ENCODE measurements at regions not wholly inside any gene's neighbourhood (a gene's known extent, or its start where the extent isn't known, plus 50 kb on each side); places are given as distances from the start of the nearest gene placed in this dataset.

GRCh38 chr3:160060409-160061027 is 71.9 kb downstream of the IL12A start:
- Histone ChIP-seq H3K36me3 (ENCODE audit: control insufficient read depth in 3 of 3, insufficient read depth in 2 of 3, low read depth in 1 of 3, low read length in 3 of 3) (no peaks in the 10 kb centered on the region), H3K4me3 (ENCODE audit: low read depth in 1 of 3, low read length in 3 of 3) (no peak overlapping the region), H3K9me3 (ENCODE audit: control insufficient read depth in 2 of 2, insufficient read depth in 1 of 2, low read depth in 1 of 2, low read length in 1 of 2) (no peaks in the 10 kb centered on the region), H3K4me1 (ENCODE audit: control insufficient read depth in 3 of 3, insufficient read depth in 2 of 3, low read depth in 1 of 3, low read length in 2 of 3) (no peaks in the 10 kb centered on the region), H3K27me3 (ENCODE audit: control insufficient read depth in 3 of 3, insufficient read depth in 3 of 3, low read length in 3 of 3) (peaks cover 0 to 3% (median 0%) of the 10 kb centered on the region in 3 donors), H3K27ac (ENCODE audit: low read depth in 1 of 3, low read length in 2 of 3) (no peak overlapping the region)
- 93 to 96% (median 94%) methylated on average over 25 to 32 of the region's 32 CpGs for WGBS, 3 donors
- FAIRE-seq (no peak), DNase-seq (no peak)

- H3K4me1 ChIP-seq (ENCODE audit: control insufficient read depth in 3 of 3, insufficient read depth in 2 of 3, low read depth in 1 of 3, low read length in 2 of 3) = no peaks in the 10 kb centered on the region
Observed at GRCh38 chr3:160061525-160061924, 72.9 kb downstream of the IL12A start.

GRCh38 chr3:160065282-160065681 is 76.6 kb downstream of the IL12A start:
- FAIRE-seq = no peak

More at GRCh38 chr3:160061525-160061924, 72.9 kb downstream of the IL12A start:
- H3K9me3 ChIP-seq (ENCODE audit: control insufficient read depth in 2 of 2, insufficient read depth in 1 of 2, low read depth in 1 of 2, low read length in 1 of 2) = no peaks in the 10 kb centered on the region
- H3K36me3 ChIP-seq (ENCODE audit: control insufficient read depth in 3 of 3, insufficient read depth in 2 of 3, low read depth in 1 of 3, low read length in 3 of 3) = no peaks in the 10 kb centered on the region
- no peak overlapping the region for H3K27ac ChIP-seq (ENCODE audit: low read depth in 1 of 3, low read length in 2 of 3)
- H3K4me3 ChIP-seq (ENCODE audit: low read depth in 1 of 3, low read length in 3 of 3) = no peak overlapping the region
- no peak for DNase-seq
- WGBS, 3 donors = 69 to 83% (median 76%) methylated on average over 12 of the region's 12 CpGs
- no peak for FAIRE-seq
- peaks cover 0 to 3% (median 0%) of the 10 kb centered on the region in 3 donors for H3K27me3 ChIP-seq (ENCODE audit: control insufficient read depth in 3 of 3, insufficient read depth in 3 of 3, low read length in 3 of 3)

GRCh38 chr3:160065786-160066185 is 77.2 kb downstream of the IL12A start:
- DNase-seq (no peak), FAIRE-seq (no peak)
- H3K9me3 ChIP-seq (ENCODE audit: control insufficient read depth in 2 of 2, insufficient read depth in 1 of 2, low read depth in 1 of 2, low read length in 1 of 2) = no peaks in the 10 kb centered on the region
- 91 to 95% (median 94%) methylated on average over 3 of the region's 4 CpGs for WGBS, 3 donors
- no peaks in the 10 kb centered on the region for H3K36me3 ChIP-seq (ENCODE audit: control insufficient read depth in 3 of 3, insufficient read depth in 2 of 3, low read depth in 1 of 3, low read length in 3 of 3)
- H3K4me3 ChIP-seq (ENCODE audit: low read depth in 1 of 3, low read length in 3 of 3) = no peak overlapping the region
- H3K27ac ChIP-seq (ENCODE audit: low read depth in 1 of 3, low read length in 2 of 3) = no peak overlapping the region
- no peaks in the 10 kb centered on the region for H3K27me3 ChIP-seq (ENCODE audit: control insufficient read depth in 3 of 3, insufficient read depth in 3 of 3, low read length in 3 of 3)
- no peaks in the 10 kb centered on the region for H3K4me1 ChIP-seq (ENCODE audit: control insufficient read depth in 3 of 3, insufficient read depth in 2 of 3, low read depth in 1 of 3, low read length in 2 of 3)

More at GRCh38 chr3:160065282-160065681, 76.6 kb downstream of the IL12A start:
- WGBS, 3 donors = 70 to 85% (median 73%) methylated on average over 4 of the region's 4 CpGs
- H3K36me3 ChIP-seq (ENCODE audit: control insufficient read depth in 3 of 3, insufficient read depth in 2 of 3, low read depth in 1 of 3, low read length in 3 of 3) = no peaks in the 10 kb centered on the region
- no peaks in the 10 kb centered on the region for H3K27me3 ChIP-seq (ENCODE audit: control insufficient read depth in 3 of 3, insufficient read depth in 3 of 3, low read length in 3 of 3)
- no peak overlapping the region for H3K4me3 ChIP-seq (ENCODE audit: low read depth in 1 of 3, low read length in 3 of 3)
- no peak overlapping the region for H3K27ac ChIP-seq (ENCODE audit: low read depth in 1 of 3, low read length in 2 of 3)
- no peaks in the 10 kb centered on the region for H3K9me3 ChIP-seq (ENCODE audit: control insufficient read depth in 2 of 2, insufficient read depth in 1 of 2, low read depth in 1 of 2, low read length in 1 of 2)
- no peaks in the 10 kb centered on the region for H3K4me1 ChIP-seq (ENCODE audit: control insufficient read depth in 3 of 3, insufficient read depth in 2 of 3, low read depth in 1 of 3, low read length in 2 of 3)
- no peak for DNase-seq

- Histone ChIP-seq H3K36me3 (ENCODE audit: control insufficient read depth in 3 of 3, insufficient read depth in 2 of 3, low read depth in 1 of 3, low read length in 3 of 3) (no peaks in the 10 kb centered on the region), H3K9me3 (ENCODE audit: control insufficient read depth in 2 of 2, insufficient read depth in 1 of 2, low read depth in 1 of 2, low read length in 1 of 2) (no peaks in the 10 kb centered on the region), H3K27me3 (ENCODE audit: control insufficient read depth in 3 of 3, insufficient read depth in 3 of 3, low read length in 3 of 3) (no peaks in the 10 kb centered on the region), H3K27ac (ENCODE audit: low read depth in 1 of 3, low read length in 2 of 3) (no peak overlapping the region), H3K4me1 (ENCODE audit: control insufficient read depth in 3 of 3, insufficient read depth in 2 of 3, low read depth in 1 of 3, low read length in 2 of 3) (no peaks in the 10 kb centered on the region), H3K4me3 (ENCODE audit: low read depth in 1 of 3, low read length in 3 of 3) (no peak overlapping the region)
- FAIRE-seq (no peak), DNase-seq (no peak)
- 36 to 52% (median 41%) methylated on average over 3 of the region's 3 CpGs for WGBS, 3 donors
Observed at GRCh38 chr3:160069986-160070385, 81.4 kb downstream of the IL12A start.

GRCh38 chr3:160076519-160076918 is 87.9 kb downstream of the IL12A start:
- Histone ChIP-seq H3K9me3 (ENCODE audit: control insufficient read depth in 2 of 2, insufficient read depth in 1 of 2, low read depth in 1 of 2, low read length in 1 of 2) (peaks cover 0 to 9% of the 10 kb centered on the region in 2 donors), H3K4me1 (ENCODE audit: control insufficient read depth in 3 of 3, insufficient read depth in 2 of 3, low read depth in 1 of 3, low read length in 2 of 3) (no peaks in the 10 kb centered on the region), H3K27ac (ENCODE audit: low read depth in 1 of 3, low read length in 2 of 3) (no peak overlapping the region), H3K27me3 (ENCODE audit: control insufficient read depth in 3 of 3, insufficient read depth in 3 of 3, low read length in 3 of 3) (no peaks in the 10 kb centered on the region), H3K36me3 (ENCODE audit: control insufficient read depth in 3 of 3, insufficient read depth in 2 of 3, low read depth in 1 of 3, low read length in 3 of 3) (no peaks in the 10 kb centered on the region), H3K4me3 (ENCODE audit: low read depth in 1 of 3, low read length in 3 of 3) (no peak overlapping the region)
- WGBS, 3 donors = 78 to 88% (median 87%) methylated on average over 3 of the region's 3 CpGs
- no peak for DNase-seq
- no peak for FAIRE-seq

- H3K36me3 ChIP-seq (ENCODE audit: control insufficient read depth in 3 of 3, insufficient read depth in 2 of 3, low read depth in 1 of 3, low read length in 3 of 3) = no peaks in the 10 kb centered on the region
- H3K9me3 ChIP-seq (ENCODE audit: control insufficient read depth in 2 of 2, insufficient read depth in 1 of 2, low read depth in 1 of 2, low read length in 1 of 2) = peaks cover 0 to 11% of the 10 kb centered on the region in 2 donors
- H3K27ac ChIP-seq (ENCODE audit: low read depth in 1 of 3, low read length in 2 of 3) = no peak overlapping the region
- H3K27me3 ChIP-seq (ENCODE audit: control insufficient read depth in 3 of 3, insufficient read depth in 3 of 3, low read length in 3 of 3) = no peaks in the 10 kb centered on the region
- DNase-seq (peak in 1 of 2 donors; percentile 5), FAIRE-seq (no peak)
- WGBS, 3 donors = 25 to 75% (median 25%) methylated on average over 3 of the region's 3 CpGs
- no peak overlapping the region for H3K4me3 ChIP-seq (ENCODE audit: low read depth in 1 of 3, low read length in 3 of 3)
- H3K4me1 ChIP-seq (ENCODE audit: control insufficient read depth in 3 of 3, insufficient read depth in 2 of 3, low read depth in 1 of 3, low read length in 2 of 3) = no peaks in the 10 kb centered on the region
Observed at GRCh38 chr3:160078533-160078932, 89.9 kb downstream of the IL12A start.

- no peak overlapping the region for H3K4me3 ChIP-seq (ENCODE audit: low read depth in 1 of 3, low read length in 3 of 3)
- no peaks in the 10 kb centered on the region for H3K4me1 ChIP-seq (ENCODE audit: control insufficient read depth in 3 of 3, insufficient read depth in 2 of 3, low read depth in 1 of 3, low read length in 2 of 3)
- no peak for FAIRE-seq
- H3K36me3 ChIP-seq (ENCODE audit: control insufficient read depth in 3 of 3, insufficient read depth in 2 of 3, low read depth in 1 of 3, low read length in 3 of 3) = no peaks in the 10 kb centered on the region
- no peaks in the 10 kb centered on the region for H3K27me3 ChIP-seq (ENCODE audit: control insufficient read depth in 3 of 3, insufficient read depth in 3 of 3, low read length in 3 of 3)
- peaks cover 0 to 11% of the 10 kb centered on the region in 2 donors for H3K9me3 ChIP-seq (ENCODE audit: control insufficient read depth in 2 of 2, insufficient read depth in 1 of 2, low read depth in 1 of 2, low read length in 1 of 2)
- H3K27ac ChIP-seq (ENCODE audit: low read depth in 1 of 3, low read length in 2 of 3) = no peak overlapping the region
- DNase-seq = no peak
- WGBS, 3 donors = 86 to 91% (median 87%) methylated on average over 2 of the region's 2 CpGs
Observed at GRCh38 chr3:160081958-160082533, 93.4 kb downstream of the IL12A start.

- Histone ChIP-seq H3K27me3 (ENCODE audit: control insufficient read depth in 3 of 3, insufficient read depth in 3 of 3, low read length in 3 of 3) (no peaks in the 10 kb centered on the region), H3K9me3 (ENCODE audit: control insufficient read depth in 2 of 2, insufficient read depth in 1 of 2, low read depth in 1 of 2, low read length in 1 of 2) (peaks cover 0 to 11% of the 10 kb centered on the region in 2 donors), H3K36me3 (ENCODE audit: control insufficient read depth in 3 of 3, insufficient read depth in 2 of 3, low read depth in 1 of 3, low read length in 3 of 3) (no peaks in the 10 kb centered on the region), H3K4me1 (ENCODE audit: control insufficient read depth in 3 of 3, insufficient read depth in 2 of 3, low read depth in 1 of 3, low read length in 2 of 3) (no peaks in the 10 kb centered on the region), H3K4me3 (ENCODE audit: low read depth in 1 of 3, low read length in 3 of 3) (no peak overlapping the region), H3K27ac (ENCODE audit: low read depth in 1 of 3, low read length in 2 of 3) (no peak overlapping the region)
- 72 to 86% (median 78%) methylated on average over 1 of the region's 1 CpG for WGBS, 3 donors
- FAIRE-seq (no peak), DNase-seq (no peak)
Observed at GRCh38 chr3:160084998-160085397, 96.4 kb downstream of the IL12A start.

Data from small intestine (tissue), 7 donors.